ENCODE measurements at regions not wholly inside any gene's neighbourhood (a gene's known extent, or its start where the extent isn't known, plus 50 kb on each side); places are given as distances from the start of the nearest gene placed in this dataset.

GRCh38 chr9:124116683-124117363, 105.3 kb downstream of the LHX2 start:
- TF ChIP-seq, protein P1, sequence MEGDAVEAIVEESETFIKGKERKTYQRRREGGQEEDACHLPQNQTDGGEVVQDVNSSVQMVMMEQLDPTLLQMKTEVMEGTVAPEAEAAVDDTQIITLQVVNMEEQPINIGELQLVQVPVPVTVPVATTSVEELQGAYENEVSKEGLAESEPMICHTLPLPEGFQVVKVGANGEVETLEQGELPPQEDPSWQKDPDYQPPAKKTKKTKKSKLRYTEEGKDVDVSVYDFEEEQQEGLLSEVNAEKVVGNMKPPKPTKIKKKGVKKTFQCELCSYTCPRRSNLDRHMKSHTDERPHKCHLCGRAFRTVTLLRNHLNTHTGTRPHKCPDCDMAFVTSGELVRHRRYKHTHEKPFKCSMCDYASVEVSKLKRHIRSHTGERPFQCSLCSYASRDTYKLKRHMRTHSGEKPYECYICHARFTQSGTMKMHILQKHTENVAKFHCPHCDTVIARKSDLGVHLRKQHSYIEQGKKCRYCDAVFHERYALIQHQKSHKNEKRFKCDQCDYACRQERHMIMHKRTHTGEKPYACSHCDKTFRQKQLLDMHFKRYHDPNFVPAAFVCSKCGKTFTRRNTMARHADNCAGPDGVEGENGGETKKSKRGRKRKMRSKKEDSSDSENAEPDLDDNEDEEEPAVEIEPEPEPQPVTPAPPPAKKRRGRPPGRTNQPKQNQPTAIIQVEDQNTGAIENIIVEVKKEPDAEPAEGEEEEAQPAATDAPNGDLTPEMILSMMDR (IDR thresholded peaks at IDR 0.05) = no peak
- TF ChIP-seq POLR2AphosphoS5 (IDR thresholded peaks at IDR 0.05) (no peak), POLR2A (IDR thresholded peaks at IDR 0.05) (no peak), EP300 (IDR thresholded peaks at IDR 0.05) (no peak)

Data from upper lobe of left lung (tissue), 4 donors.